Fibroblast of lung (primary cell): ENCODE measurements at regions not wholly inside any gene's neighbourhood (a gene's known extent, or its start where the extent isn't known, plus 50 kb on each side); places are given as distances from the start of the nearest gene placed in this dataset.

ENCODE experiments used
- DNase-seq, 2 donors: peaks; one replicate each; pipeline versions ENCODE4 v3.0.0 to v3.0.0-alpha.2; 2010; ENCODE audit warnings: low read depth in 2 of 2
- H2AFZ ChIP-seq: 2 replicates; pipeline ENCODE4 v1.5.1; 2012; ENCODE audit warnings: low read length, control low read depth, inconsistent platforms
- H3K27ac ChIP-seq: 2 replicates; pipeline ENCODE4 v1.5.1; 2011; ENCODE audit warnings: low read length, control low read depth; ENCODE audit not compliant: insufficient read depth
- H3K27me3 ChIP-seq: 2 replicates; pipeline ENCODE4 v1.5.1; 2011; ENCODE audit warnings: mild to moderate bottlenecking, low read length; ENCODE audit not compliant: control insufficient read depth, insufficient read depth
- H3K36me3 ChIP-seq: 2 replicates; pipeline ENCODE4 v1.5.1; 2011; ENCODE audit warnings: low read length; ENCODE audit not compliant: control insufficient read depth, insufficient read depth
- H3K4me1 ChIP-seq: 2 replicates; pipeline ENCODE4 v1.5.1; 2011; ENCODE audit warnings: low read length; ENCODE audit not compliant: control insufficient read depth, insufficient read depth; ENCODE audit errors: extremely low read depth
- H3K4me2 ChIP-seq: 2 replicates; pipeline ENCODE4 v1.5.1; 2011; ENCODE audit warnings: low read length, control low read depth; ENCODE audit not compliant: insufficient read depth; ENCODE audit errors: extremely low read depth
- H3K4me3 ChIP-seq, 4 experiments: fragments of 200-600 bp in 1 of 4; sonication (generic) in 1 of 4; replicated peaks in 1 of 4; 2 replicates each; pipeline ENCODE4 v1.5.1; 2011 to 2016; ENCODE audit warnings: low read length in 4 of 4, low read depth in 3 of 4, mild to moderate bottlenecking in 3 of 4, control low read depth in 2 of 4, inconsistent platforms in 1 of 4, mixed read lengths in 1 of 4; ENCODE audit not compliant: insufficient read depth in 1 of 4; ENCODE audit errors: control extremely low read depth in 1 of 4
- H3K79me2 ChIP-seq: 2 replicates; pipeline ENCODE4 v1.5.1; 2012; ENCODE audit warnings: mild to moderate bottlenecking, low read length, inconsistent platforms; ENCODE audit not compliant: control insufficient read depth, insufficient read depth
- H3K9ac ChIP-seq: 2 replicates; pipeline ENCODE4 v1.5.1; 2011; ENCODE audit warnings: mild to moderate bottlenecking, low read length, control low read depth; ENCODE audit not compliant: insufficient read depth
- H3K9me3 ChIP-seq: 2 replicates; pipeline ENCODE4 v1.5.1; 2012; ENCODE audit warnings: low read depth, low read length; ENCODE audit not compliant: control insufficient read depth, insufficient read depth
- H4K20me1 ChIP-seq: 2 replicates; pipeline ENCODE4 v1.5.1; 2011; ENCODE audit warnings: low read length; ENCODE audit not compliant: control insufficient read depth, insufficient read depth; ENCODE audit errors: extremely low read depth
- EZH2 ChIP-seq: IDR thresholded peaks from 2 replicates; pipeline ENCODE4 v1.5.1; 2012; ENCODE audit warnings: low read length, control low read depth, mild to moderate bottlenecking; ENCODE audit errors: missing control alignments
- TF ChIP-seq, protein P1 (sequence below), 2 donors: IDR thresholded peaks in 1 of 2; conservative IDR thresholded peaks in 1 of 2; 1 replicate in 1 of 2; 2 replicates in 1 of 2; pipeline ENCODE4 v1.5.1; 2011 to 2012; ENCODE audit warnings: low read length in 2 of 2, control low read depth in 1 of 2, inconsistent platforms in 1 of 2, low read depth in 1 of 2, mild to moderate bottlenecking in 1 of 2

DNA sequence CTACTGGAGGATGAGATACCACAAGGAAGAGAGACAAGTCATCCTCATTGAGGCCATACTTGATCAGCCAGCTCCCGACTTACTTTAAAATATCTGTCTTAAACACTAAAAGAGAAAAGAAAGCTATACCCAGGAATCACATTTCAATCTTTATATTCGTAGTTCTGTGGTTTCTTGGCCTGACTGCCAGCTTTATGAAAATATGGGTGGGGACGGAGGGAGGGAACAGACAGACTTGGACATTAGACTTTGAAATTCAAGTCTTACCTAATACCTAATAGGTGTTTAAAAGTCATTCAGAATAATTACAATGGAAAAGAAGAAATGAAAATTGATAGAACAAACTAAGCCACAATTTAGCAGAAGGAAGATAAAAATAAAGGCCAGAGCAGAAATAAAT is 604.8 kb upstream of the RORB start:
- Histone ChIP-seq H3K27ac (no peak overlapping the region), H3K79me2 (no peaks in the 10 kb centered on the region), H3K4me1 (no peaks in the 10 kb centered on the region), H3K4me3 (no peak overlapping the region), H2AFZ (no peak overlapping the region), H3K9me3 (no peaks in the 10 kb centered on the region), H4K20me1 (no peaks in the 10 kb centered on the region), H3K27me3 (no peaks in the 10 kb centered on the region), H3K9ac (no peak overlapping the region), H3K4me2 (no peak overlapping the region), H3K36me3 (no peaks in the 10 kb centered on the region)
- DNase-seq: no peak
- no peak for TF ChIP-seq EZH2
- TF ChIP-seq, protein P1, sequence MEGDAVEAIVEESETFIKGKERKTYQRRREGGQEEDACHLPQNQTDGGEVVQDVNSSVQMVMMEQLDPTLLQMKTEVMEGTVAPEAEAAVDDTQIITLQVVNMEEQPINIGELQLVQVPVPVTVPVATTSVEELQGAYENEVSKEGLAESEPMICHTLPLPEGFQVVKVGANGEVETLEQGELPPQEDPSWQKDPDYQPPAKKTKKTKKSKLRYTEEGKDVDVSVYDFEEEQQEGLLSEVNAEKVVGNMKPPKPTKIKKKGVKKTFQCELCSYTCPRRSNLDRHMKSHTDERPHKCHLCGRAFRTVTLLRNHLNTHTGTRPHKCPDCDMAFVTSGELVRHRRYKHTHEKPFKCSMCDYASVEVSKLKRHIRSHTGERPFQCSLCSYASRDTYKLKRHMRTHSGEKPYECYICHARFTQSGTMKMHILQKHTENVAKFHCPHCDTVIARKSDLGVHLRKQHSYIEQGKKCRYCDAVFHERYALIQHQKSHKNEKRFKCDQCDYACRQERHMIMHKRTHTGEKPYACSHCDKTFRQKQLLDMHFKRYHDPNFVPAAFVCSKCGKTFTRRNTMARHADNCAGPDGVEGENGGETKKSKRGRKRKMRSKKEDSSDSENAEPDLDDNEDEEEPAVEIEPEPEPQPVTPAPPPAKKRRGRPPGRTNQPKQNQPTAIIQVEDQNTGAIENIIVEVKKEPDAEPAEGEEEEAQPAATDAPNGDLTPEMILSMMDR (conservative IDR thresholded peaks at IDR 0.05 in 1 of 2, IDR thresholded peaks at IDR 0.05 in 1 of 2; ENCODE audit: low read depth in 1 of 2, low read length in 2 of 2): no peak

- Histone ChIP-seq H3K4me2 (no peak overlapping the region), H3K4me1 (no peaks in the 10 kb centered on the region), H3K4me3 (no peak overlapping the region), H4K20me1 (no peaks in the 10 kb centered on the region), H3K79me2 (no peaks in the 10 kb centered on the region), H3K27ac (no peak overlapping the region), H2AFZ (no peak overlapping the region), H3K36me3 (no peaks in the 10 kb centered on the region), H3K27me3 (no peaks in the 10 kb centered on the region), H3K9me3 (no peaks in the 10 kb centered on the region), H3K9ac (no peak overlapping the region)
- TF ChIP-seq EZH2: no peak
- TF ChIP-seq, protein P1 (conservative IDR thresholded peaks at IDR 0.05 in 1 of 2, IDR thresholded peaks at IDR 0.05 in 1 of 2; ENCODE audit: low read depth in 1 of 2, low read length in 2 of 2): no peak
- DNase-seq: no peak
These were observed 603.9 kb upstream of the RORB start for GRCh38 chr9:73893230-73893629.

DNA sequence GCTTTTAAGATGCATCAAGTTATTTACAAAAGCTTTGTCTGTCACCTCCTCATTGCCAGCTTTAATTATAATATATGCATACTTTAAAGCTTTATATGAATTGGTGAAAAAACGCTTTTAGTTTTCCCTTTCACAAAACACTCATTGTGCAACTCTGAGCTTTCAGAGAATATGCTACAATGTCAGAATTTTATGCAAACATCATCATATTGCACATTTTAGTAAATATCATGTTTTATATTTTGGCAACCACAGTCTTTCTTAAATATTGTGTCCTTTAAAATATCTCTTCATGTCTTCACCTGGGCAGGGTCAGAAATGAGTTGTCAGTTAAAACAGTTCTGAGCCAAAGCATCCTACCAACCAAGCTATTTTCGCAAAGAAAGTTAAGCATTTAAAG is 601.1 kb upstream of the RORB start:
- Histone ChIP-seq H3K9ac (no peak overlapping the region), H3K4me2 (no peak overlapping the region), H3K79me2 (no peaks in the 10 kb centered on the region), H4K20me1 (no peaks in the 10 kb centered on the region), H2AFZ (no peak overlapping the region), H3K4me1 (no peaks in the 10 kb centered on the region), H3K4me3 (no peak overlapping the region), H3K36me3 (no peaks in the 10 kb centered on the region), H3K27me3 (no peaks in the 10 kb centered on the region), H3K9me3 (no peaks in the 10 kb centered on the region), H3K27ac (no peak overlapping the region)
- DNase-seq: no peak
- no peak for TF ChIP-seq EZH2
- TF ChIP-seq, protein P1 (conservative IDR thresholded peaks at IDR 0.05 in 1 of 2, IDR thresholded peaks at IDR 0.05 in 1 of 2; ENCODE audit: low read depth in 1 of 2, low read length in 2 of 2): no peak
